H1 (cell line): ENCODE measurements at regions not wholly inside any gene's neighbourhood (a gene's known extent, or its start where the extent isn't known, plus 50 kb on each side); places are given as distances from the start of the nearest gene placed in this dataset.

Experiments
- BCL11A ChIP-seq, 2 experiments: IDR thresholded peaks; one replicate each; pipeline ENCODE4 v1.6.1; 2011; ENCODE audit warnings: low read depth in 2 of 2, low read length in 2 of 2, mild to moderate bottlenecking in 2 of 2
- HDAC6 ChIP-seq: IDR thresholded peaks from one replicate; pipeline ENCODE4 v1.7.1; 2012; ENCODE audit warnings: low read depth, mild to moderate bottlenecking, inconsistent platforms, low read length, moderate library complexity
- RAD21 ChIP-seq, 2 experiments: IDR thresholded peaks in 1 of 2; conservative IDR thresholded peaks in 1 of 2; 2 replicates each; pipeline ENCODE4 v1.6.1; 2011; ENCODE audit warnings: low read depth in 2 of 2, low read length in 2 of 2, improper control_type of control experiment in 1 of 2, inconsistent platforms in 1 of 2, mild to moderate bottlenecking in 1 of 2, moderate library complexity in 1 of 2
- RBBP5 ChIP-seq: IDR thresholded peaks from 2 replicates; pipeline ENCODE4 v1.7.1; 2012; ENCODE audit warnings: low read depth, mild to moderate bottlenecking, inconsistent platforms, low read length, moderate library complexity, borderline replicate concordance
- SP4 ChIP-seq: IDR thresholded peaks from 2 replicates; pipeline ENCODE4 v1.6.1; 2012; ENCODE audit warnings: low read length, inconsistent platforms
- SRF ChIP-seq: IDR thresholded peaks from 2 replicates; pipeline ENCODE4 v1.6.1; 2011; ENCODE audit warnings: mild to moderate bottlenecking, low read depth, low read length, moderate library complexity
- SUZ12 ChIP-seq: fragments of 200-600 bp; sonication (generic); IDR thresholded peaks from 2 replicates; pipeline ENCODE4 v1.6.1; 2012; ENCODE audit warnings: mild to moderate bottlenecking, inconsistent platforms, low read length, moderate library complexity, mixed read lengths
- YY1 ChIP-seq: IDR thresholded peaks from 2 replicates; pipeline ENCODE4 v1.6.1; 2011; ENCODE audit warnings: low read depth, mild to moderate bottlenecking, low read length
- TF ChIP-seq, protein P1 (sequence below): fragments of 300-600 bp; sonication (generic); IDR thresholded peaks from 2 replicates; pipeline ENCODE4 v1.7.1; 2012; ENCODE audit warnings: low read length, moderate library complexity, mild to moderate bottlenecking, inconsistent platforms; ENCODE audit not compliant: insufficient replicate concordance
- TF ChIP-seq, protein P2 (sequence below): IDR thresholded peaks from 2 replicates; pipeline ENCODE4 v1.6.1; 2011; ENCODE audit warnings: low read depth, mild to moderate bottlenecking, low read length; ENCODE audit not compliant: insufficient read depth

DNA sequence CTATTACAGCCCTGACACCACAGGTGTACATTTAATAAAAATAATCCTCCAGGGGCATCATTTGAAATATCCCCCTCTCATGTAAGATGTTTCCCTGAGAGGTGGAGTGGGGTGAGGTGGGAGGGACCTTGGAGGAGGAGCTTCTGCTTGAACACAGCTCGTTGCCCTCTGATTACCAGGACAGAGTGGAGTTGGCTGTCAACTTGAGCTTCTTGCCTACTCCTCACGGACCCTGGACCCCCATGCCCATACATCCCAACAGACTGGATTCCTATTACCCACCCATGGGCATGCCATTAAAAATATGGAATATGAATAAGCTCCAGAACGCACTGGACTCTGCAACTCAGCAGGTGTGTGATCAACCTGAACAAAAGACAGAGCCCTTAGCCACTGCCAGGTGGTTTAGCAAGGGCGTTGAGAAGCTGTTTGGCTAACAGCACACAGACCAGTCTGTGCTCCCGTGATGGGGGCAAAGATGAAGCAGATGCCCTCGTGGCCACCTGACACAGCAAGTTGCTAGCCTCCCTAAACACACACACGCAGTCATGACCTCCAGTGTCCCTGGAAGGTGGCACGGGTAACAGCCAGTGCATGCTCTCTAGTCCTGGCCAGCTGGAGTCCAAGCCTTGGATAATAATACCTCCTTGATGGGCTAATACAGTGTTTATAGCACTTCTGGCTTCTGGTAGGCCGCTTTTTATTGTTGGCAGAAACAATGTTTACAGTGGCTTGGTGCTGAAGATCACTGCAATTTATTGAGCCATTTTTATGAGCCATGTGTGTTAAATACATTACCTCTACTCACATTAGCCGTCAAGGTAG, 155.0 kb downstream of the TOMM20 start (continued):
- TF ChIP-seq, protein P1, sequence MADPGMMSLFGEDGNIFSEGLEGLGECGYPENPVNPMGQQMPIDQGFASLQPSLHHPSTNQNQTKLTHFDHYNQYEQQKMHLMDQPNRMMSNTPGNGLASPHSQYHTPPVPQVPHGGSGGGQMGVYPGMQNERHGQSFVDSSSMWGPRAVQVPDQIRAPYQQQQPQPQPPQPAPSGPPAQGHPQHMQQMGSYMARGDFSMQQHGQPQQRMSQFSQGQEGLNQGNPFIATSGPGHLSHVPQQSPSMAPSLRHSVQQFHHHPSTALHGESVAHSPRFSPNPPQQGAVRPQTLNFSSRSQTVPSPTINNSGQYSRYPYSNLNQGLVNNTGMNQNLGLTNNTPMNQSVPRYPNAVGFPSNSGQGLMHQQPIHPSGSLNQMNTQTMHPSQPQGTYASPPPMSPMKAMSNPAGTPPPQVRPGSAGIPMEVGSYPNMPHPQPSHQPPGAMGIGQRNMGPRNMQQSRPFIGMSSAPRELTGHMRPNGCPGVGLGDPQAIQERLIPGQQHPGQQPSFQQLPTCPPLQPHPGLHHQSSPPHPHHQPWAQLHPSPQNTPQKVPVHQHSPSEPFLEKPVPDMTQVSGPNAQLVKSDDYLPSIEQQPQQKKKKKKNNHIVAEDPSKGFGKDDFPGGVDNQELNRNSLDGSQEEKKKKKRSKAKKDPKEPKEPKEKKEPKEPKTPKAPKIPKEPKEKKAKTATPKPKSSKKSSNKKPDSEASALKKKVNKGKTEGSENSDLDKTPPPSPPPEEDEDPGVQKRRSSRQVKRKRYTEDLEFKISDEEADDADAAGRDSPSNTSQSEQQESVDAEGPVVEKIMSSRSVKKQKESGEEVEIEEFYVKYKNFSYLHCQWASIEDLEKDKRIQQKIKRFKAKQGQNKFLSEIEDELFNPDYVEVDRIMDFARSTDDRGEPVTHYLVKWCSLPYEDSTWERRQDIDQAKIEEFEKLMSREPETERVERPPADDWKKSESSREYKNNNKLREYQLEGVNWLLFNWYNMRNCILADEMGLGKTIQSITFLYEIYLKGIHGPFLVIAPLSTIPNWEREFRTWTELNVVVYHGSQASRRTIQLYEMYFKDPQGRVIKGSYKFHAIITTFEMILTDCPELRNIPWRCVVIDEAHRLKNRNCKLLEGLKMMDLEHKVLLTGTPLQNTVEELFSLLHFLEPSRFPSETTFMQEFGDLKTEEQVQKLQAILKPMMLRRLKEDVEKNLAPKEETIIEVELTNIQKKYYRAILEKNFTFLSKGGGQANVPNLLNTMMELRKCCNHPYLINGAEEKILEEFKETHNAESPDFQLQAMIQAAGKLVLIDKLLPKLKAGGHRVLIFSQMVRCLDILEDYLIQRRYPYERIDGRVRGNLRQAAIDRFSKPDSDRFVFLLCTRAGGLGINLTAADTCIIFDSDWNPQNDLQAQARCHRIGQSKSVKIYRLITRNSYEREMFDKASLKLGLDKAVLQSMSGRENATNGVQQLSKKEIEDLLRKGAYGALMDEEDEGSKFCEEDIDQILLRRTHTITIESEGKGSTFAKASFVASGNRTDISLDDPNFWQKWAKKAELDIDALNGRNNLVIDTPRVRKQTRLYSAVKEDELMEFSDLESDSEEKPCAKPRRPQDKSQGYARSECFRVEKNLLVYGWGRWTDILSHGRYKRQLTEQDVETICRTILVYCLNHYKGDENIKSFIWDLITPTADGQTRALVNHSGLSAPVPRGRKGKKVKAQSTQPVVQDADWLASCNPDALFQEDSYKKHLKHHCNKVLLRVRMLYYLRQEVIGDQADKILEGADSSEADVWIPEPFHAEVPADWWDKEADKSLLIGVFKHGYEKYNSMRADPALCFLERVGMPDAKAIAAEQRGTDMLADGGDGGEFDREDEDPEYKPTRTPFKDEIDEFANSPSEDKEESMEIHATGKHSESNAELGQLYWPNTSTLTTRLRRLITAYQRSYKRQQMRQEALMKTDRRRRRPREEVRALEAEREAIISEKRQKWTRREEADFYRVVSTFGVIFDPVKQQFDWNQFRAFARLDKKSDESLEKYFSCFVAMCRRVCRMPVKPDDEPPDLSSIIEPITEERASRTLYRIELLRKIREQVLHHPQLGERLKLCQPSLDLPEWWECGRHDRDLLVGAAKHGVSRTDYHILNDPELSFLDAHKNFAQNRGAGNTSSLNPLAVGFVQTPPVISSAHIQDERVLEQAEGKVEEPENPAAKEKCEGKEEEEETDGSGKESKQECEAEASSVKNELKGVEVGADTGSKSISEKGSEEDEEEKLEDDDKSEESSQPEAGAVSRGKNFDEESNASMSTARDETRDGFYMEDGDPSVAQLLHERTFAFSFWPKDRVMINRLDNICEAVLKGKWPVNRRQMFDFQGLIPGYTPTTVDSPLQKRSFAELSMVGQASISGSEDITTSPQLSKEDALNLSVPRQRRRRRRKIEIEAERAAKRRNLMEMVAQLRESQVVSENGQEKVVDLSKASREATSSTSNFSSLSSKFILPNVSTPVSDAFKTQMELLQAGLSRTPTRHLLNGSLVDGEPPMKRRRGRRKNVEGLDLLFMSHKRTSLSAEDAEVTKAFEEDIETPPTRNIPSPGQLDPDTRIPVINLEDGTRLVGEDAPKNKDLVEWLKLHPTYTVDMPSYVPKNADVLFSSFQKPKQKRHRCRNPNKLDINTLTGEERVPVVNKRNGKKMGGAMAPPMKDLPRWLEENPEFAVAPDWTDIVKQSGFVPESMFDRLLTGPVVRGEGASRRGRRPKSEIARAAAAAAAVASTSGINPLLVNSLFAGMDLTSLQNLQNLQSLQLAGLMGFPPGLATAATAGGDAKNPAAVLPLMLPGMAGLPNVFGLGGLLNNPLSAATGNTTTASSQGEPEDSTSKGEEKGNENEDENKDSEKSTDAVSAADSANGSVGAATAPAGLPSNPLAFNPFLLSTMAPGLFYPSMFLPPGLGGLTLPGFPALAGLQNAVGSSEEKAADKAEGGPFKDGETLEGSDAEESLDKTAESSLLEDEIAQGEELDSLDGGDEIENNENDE: no peak
- TF ChIP-seq BCL11A (IDR thresholded peaks at IDR 0.05; ENCODE audit: low read depth in 2 of 2, low read length in 2 of 2): no peak
- no peak for TF ChIP-seq RAD21 (IDR thresholded peaks at IDR 0.05 in 1 of 2, conservative IDR thresholded peaks at IDR 0.05 in 1 of 2; ENCODE audit: low read depth in 2 of 2, low read length in 2 of 2)
- TF ChIP-seq RBBP5: no peak
- no peak for TF ChIP-seq SUZ12
- TF ChIP-seq SRF: no peak
- TF ChIP-seq, protein P2, sequence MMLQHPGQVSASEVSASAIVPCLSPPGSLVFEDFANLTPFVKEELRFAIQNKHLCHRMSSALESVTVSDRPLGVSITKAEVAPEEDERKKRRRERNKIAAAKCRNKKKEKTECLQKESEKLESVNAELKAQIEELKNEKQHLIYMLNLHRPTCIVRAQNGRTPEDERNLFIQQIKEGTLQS: no peak
- no peak for TF ChIP-seq YY1
- no peak for TF ChIP-seq HDAC6
- TF ChIP-seq SP4: no peak
